GM19438 (cell line): ENCODE measurements at regions not wholly inside any gene's neighbourhood (a gene's known extent, or its start where the extent isn't known, plus 50 kb on each side); places are given as distances from the start of the nearest gene placed in this dataset.

ENCODE experiments used
- ATAC-seq: cut with Tn5 transposase; IDR thresholded peaks from one replicate; pipeline ENCODE4 v1.9.1; 2021; ENCODE audit warnings: low read depth; ENCODE audit not compliant: unreplicated experiment

- ATAC-seq = no peak
Observed at GRCh38 chr11:71081704-71082230, 170.6 kb downstream of the SHANK2 start.

GRCh38 chr11:71080239-71081097 lies 171.9 kb downstream of the SHANK2 start:
- ATAC-seq = no peak

GRCh38 chr11:71079795-71080194 lies 172.6 kb downstream of the SHANK2 start:
- ATAC-seq = no peak

- no peak for ATAC-seq
Observed at GRCh38 chr11:71078482-71078881, 173.9 kb downstream of the SHANK2 start.

- no peak for ATAC-seq
Observed at GRCh38 chr11:71076525-71077304, 175.7 kb downstream of the SHANK2 start.

- no peak for ATAC-seq
Observed at GRCh38 chr11:71075871-71076420, 176.4 kb downstream of the SHANK2 start.

GRCh38 chr11:71075116-71075720 lies 177.2 kb downstream of the SHANK2 start:
- no peak for ATAC-seq

- ATAC-seq = no peak
Observed at GRCh38 chr11:71071736-71072509, 180.5 kb downstream of the SHANK2 start.

GRCh38 chr11:71070490-71071453 lies 181.6 kb downstream of the SHANK2 start:
- ATAC-seq = no peak

- ATAC-seq = no peak
Observed at GRCh38 chr11:71068963-71069362, 183.4 kb downstream of the SHANK2 start.

- no peak for ATAC-seq
Observed at GRCh38 chr11:71067753-71068152, 184.6 kb downstream of the SHANK2 start.

- ATAC-seq = no peak
Observed at GRCh38 chr11:71066311-71066710, 186.1 kb downstream of the SHANK2 start.

- ATAC-seq = no peak
Observed at GRCh38 chr11:71065841-71066240, 186.5 kb downstream of the SHANK2 start.

- no peak for ATAC-seq
Observed at GRCh38 chr11:71064702-71065515, 187.5 kb downstream of the SHANK2 start.

- no peak for ATAC-seq
Observed at GRCh38 chr11:71064183-71064582, 188.2 kb downstream of the SHANK2 start.

GRCh38 chr11:71063129-71063528 lies 189.2 kb downstream of the SHANK2 start:
- ATAC-seq = no peak

GRCh38 chr11:71062199-71062598 lies 190.2 kb downstream of the SHANK2 start:
- ATAC-seq = no peak

GRCh38 chr11:71060391-71060791 lies 192.0 kb downstream of the SHANK2 start:
- no peak for ATAC-seq
